Astrocyte (in vitro differentiated cells and primary cell): ENCODE measurements at regions not wholly inside any gene's neighbourhood (a gene's known extent, or its start where the extent isn't known, plus 50 kb on each side); places are given as distances from the start of the nearest gene placed in this dataset.

Source experiments
- CTCF ChIP-seq: IDR thresholded peaks from 2 replicates; pipeline ENCODE4 v1.5.1; 2011; ENCODE audit warnings: low read depth, mild to moderate bottlenecking, inconsistent platforms, low read length, moderate library complexity; ENCODE audit not compliant: insufficient read depth
- EZH2 ChIP-seq: IDR thresholded peaks from 2 replicates; pipeline ENCODE4 v1.6.1; 2012; ENCODE audit warnings: mild to moderate bottlenecking, low read length, inconsistent platforms; ENCODE audit not compliant: insufficient read depth

GRCh38 chr3:198109883-198110282, 149.9 kb downstream of the LMLN start:
- TF ChIP-seq CTCF (no peak), EZH2 (no peak)
